Ascending aorta (tissue), 2 donors: ENCODE measurements at regions not wholly inside any gene's neighbourhood (a gene's known extent, or its start where the extent isn't known, plus 50 kb on each side); places are given as distances from the start of the nearest gene placed in this dataset.

ENCODE experiments used
- DNase-seq, 2 donors: peaks; one replicate each; pipeline ENCODE4 v3.0.0-alpha.2; 2019; ENCODE audit warnings: low spot score in 2 of 2
- H3K27ac ChIP-seq, 2 donors: fragments of 200-600 bp; sonication (generic); one replicate each; pipeline ENCODE4 v1.5.1; 2016 to 2017; ENCODE audit warnings: mild to moderate bottlenecking in 1 of 2
- H3K27me3 ChIP-seq: fragments of 200-600 bp; sonication (generic); one replicate; pipeline ENCODE4 v1.5.1; 2017
- H3K36me3 ChIP-seq, 2 donors: fragments of 200-600 bp; sonication (generic); one replicate each; pipeline ENCODE4 v1.5.1; 2016
- H3K4me1 ChIP-seq, 2 donors: fragments of 200-600 bp; sonication (generic); one replicate each; pipeline ENCODE4 v1.5.1; 2016 to 2017; ENCODE audit warnings: mild to moderate bottlenecking in 1 of 2
- H3K4me3 ChIP-seq, 2 donors: fragments of 200-600 bp; sonication (generic); one replicate each; pipeline ENCODE4 v1.5.1; 2016 to 2017; ENCODE audit warnings: mild to moderate bottlenecking in 1 of 2
- H3K9me3 ChIP-seq, 2 donors: fragments of 200-600 bp; sonication (generic); one replicate each; pipeline ENCODE4 v1.5.1; 2016
- intact Hi-C: fragments of 100-400 bp; cut with DNase I; formaldehyde crosslinking; loops from one replicate; pipeline ENCODE4 v1.15.1; 2023
- TF ChIP-seq, protein P1 (sequence below), 3 experiments: fragments of 200-600 bp in 2 of 3; fragments of 450-650 bp in 1 of 3; sonication (generic) in 2 of 3; IDR thresholded peaks; one replicate each; pipeline ENCODE4 v1.5.1; 2016 to 2019; ENCODE audit warnings: antibody characterized with exemption in 3 of 3, mild to moderate bottlenecking in 1 of 3, moderate library complexity in 1 of 3

DNA sequence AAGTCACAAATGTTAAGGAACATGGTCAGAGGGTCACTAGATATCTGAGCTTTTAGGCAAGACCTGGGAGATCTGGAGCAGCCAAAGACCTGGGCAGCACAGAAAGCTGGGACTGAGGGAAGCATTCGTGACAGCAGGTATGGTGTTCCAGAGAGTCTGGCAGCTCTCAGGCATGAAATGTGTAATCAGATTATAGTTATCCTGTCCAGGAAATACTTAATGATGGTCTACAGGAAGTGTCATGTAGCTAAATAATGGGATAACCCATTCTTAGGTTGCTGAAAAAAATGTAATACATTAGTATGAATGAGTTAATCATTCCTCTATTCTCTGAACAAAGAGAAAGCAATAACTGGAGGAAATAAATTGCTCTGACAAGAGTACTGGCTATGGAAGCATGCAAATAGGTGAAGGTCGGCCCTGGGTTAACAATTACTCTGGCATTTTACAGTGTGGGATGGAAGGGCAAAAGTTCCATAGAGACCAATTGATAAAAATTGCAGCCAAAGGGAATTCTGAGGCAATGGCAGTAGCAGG, 740.5 kb downstream of the CBLN4 start:
- Histone ChIP-seq H3K27me3 (no peaks in the 10 kb centered on the region), H3K9me3 (no peaks in the 10 kb centered on the region), H3K4me3 (no peak overlapping the region), H3K4me1 (no peaks in the 10 kb centered on the region), H3K27ac (no peak overlapping the region), H3K36me3 (no peaks in the 10 kb centered on the region)
- intact Hi-C loops, result no loop called here
- DNase-seq, result no peak
- TF ChIP-seq, protein P1, sequence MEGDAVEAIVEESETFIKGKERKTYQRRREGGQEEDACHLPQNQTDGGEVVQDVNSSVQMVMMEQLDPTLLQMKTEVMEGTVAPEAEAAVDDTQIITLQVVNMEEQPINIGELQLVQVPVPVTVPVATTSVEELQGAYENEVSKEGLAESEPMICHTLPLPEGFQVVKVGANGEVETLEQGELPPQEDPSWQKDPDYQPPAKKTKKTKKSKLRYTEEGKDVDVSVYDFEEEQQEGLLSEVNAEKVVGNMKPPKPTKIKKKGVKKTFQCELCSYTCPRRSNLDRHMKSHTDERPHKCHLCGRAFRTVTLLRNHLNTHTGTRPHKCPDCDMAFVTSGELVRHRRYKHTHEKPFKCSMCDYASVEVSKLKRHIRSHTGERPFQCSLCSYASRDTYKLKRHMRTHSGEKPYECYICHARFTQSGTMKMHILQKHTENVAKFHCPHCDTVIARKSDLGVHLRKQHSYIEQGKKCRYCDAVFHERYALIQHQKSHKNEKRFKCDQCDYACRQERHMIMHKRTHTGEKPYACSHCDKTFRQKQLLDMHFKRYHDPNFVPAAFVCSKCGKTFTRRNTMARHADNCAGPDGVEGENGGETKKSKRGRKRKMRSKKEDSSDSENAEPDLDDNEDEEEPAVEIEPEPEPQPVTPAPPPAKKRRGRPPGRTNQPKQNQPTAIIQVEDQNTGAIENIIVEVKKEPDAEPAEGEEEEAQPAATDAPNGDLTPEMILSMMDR (IDR thresholded peaks at IDR 0.05), result no peak

DNA sequence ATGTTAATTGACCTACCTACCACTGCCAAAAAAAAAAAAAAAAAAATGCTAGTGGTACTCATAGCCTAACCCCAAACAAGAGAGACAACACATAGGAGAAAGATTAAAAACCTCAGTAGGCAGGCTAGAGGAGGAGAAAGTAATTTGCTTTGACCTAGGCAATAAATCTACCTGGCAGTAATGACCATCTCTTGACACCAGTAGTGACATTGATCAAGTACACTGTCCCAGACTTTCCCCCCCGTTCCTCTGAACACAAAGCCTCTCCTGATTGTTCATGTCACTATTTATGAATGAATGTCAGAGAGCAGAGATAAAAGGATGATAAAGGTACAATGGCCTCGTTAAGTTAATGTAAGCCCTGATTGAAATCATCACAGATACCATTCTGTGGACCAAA, 746.8 kb downstream of the CBLN4 start:
- Histone ChIP-seq H3K27ac (no peak overlapping the region), H3K4me1 (no peaks in the 10 kb centered on the region), H3K9me3 (no peaks in the 10 kb centered on the region), H3K36me3 (no peaks in the 10 kb centered on the region), H3K27me3 (no peaks in the 10 kb centered on the region), H3K4me3 (no peak overlapping the region)
- intact Hi-C loops, result no loop called here
- TF ChIP-seq, protein P1 (IDR thresholded peaks at IDR 0.05), result no peak
- no peak for DNase-seq

DNA sequence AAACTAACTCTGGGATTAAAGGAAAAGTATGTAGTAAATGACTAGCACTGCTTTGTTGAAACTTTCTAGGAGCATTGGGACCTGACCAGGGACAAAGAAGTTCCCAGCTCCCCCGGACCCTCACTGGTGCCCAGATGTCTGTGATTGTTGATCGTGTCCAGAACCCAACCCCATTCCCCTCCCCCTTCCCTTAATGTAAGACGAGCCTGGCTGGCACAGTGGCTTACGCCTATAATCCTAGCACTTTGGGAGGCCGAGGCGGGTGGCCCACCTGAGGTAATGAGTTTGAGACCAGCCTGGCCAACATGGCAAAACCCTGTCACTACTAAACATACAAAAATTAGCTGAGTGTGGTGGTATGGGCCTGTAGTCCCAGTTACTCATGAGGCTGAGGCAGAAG, 750.3 kb downstream of the CBLN4 start:
- Histone ChIP-seq H3K9me3 (no peaks in the 10 kb centered on the region), H3K4me1 (no peaks in the 10 kb centered on the region), H3K27ac (no peak overlapping the region), H3K4me3 (no peak overlapping the region), H3K36me3 (no peaks in the 10 kb centered on the region), H3K27me3 (no peaks in the 10 kb centered on the region)
- intact Hi-C loops, result no loop called here
- TF ChIP-seq, protein P1 (IDR thresholded peaks at IDR 0.05), result no peak
- no peak for DNase-seq

DNA sequence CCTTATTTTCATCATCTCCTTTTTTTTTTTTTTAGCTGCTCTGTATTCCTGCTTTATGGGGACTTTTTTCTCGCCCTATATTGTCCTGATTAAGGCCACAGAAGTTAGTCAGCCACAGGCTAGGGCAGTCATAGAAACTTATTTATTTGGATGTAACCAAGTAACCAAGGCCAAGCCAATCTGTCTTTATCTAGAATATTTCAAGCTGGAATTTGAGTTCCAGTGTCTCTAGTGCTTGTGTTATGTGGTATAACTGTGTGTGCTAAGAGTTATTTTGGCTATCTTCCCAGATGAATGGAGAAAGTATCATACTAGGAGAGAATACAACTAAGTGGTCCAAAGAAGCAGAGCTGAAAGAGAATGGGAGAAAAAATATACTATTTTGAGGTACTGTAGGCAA, 751.5 kb downstream of the CBLN4 start:
- H3K4me3 ChIP-seq, result no peak overlapping the region
- H3K36me3 ChIP-seq, result no peaks in the 10 kb centered on the region
- no peaks in the 10 kb centered on the region for H3K9me3 ChIP-seq
- no peaks in the 10 kb centered on the region for H3K4me1 ChIP-seq
- intact Hi-C loops, result no loop called here
- H3K27me3 ChIP-seq, result no peaks in the 10 kb centered on the region
- no peak overlapping the region for H3K27ac ChIP-seq
- no peak for DNase-seq
- TF ChIP-seq, protein P1 (IDR thresholded peaks at IDR 0.05), result no peak

DNA sequence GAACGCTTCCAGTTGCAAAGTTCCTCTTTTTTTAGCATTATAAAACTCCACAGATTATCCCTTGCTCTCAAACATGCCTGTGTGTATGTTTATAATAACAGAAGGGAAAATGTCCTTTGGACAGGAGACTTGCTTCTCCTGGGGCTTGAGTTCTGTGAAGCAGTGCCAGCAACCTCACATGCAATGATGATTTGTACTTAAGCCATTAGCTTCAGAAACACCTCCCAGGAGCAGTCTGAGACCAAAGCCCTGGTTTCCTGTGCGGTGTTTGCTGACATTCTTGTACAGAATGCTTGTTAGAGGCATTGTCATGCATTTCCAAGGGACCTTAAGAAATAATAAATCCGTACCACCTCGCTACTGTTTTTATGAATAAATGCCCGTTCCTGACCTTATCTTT, 752.8 kb downstream of the CBLN4 start:
- Histone ChIP-seq H3K4me1 (no peaks in the 10 kb centered on the region), H3K27ac (no peak overlapping the region), H3K9me3 (no peaks in the 10 kb centered on the region), H3K4me3 (no peak overlapping the region), H3K27me3 (no peaks in the 10 kb centered on the region), H3K36me3 (no peaks in the 10 kb centered on the region)
- intact Hi-C loops, result no loop called here
- TF ChIP-seq, protein P1 (IDR thresholded peaks at IDR 0.05), result no peak
- no peak for DNase-seq

DNA sequence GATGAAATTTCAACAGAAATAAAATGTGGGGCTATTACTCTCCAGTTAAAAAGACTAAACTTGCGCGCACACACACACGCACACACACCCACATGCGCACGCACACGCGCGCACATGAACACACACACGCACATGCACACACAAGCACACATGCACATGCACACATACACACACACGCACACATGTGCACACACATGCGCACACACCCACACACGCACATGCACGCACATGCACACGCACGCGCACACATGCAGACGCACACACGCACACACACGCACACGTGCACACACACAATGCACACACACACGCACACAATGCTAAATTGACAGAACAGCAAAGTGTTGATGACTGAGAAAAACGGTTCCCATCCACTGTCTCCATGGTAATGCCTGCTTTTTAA, 754.1 kb downstream of the CBLN4 start:
- intact Hi-C loops, result no loop called here
- Histone ChIP-seq H3K4me1 (no peaks in the 10 kb centered on the region), H3K27ac (no peak overlapping the region)

More for the DNA sequence above, 754.1 kb downstream of the CBLN4 start:
- no peaks in the 10 kb centered on the region for H3K9me3 ChIP-seq
- TF ChIP-seq, protein P1 (IDR thresholded peaks at IDR 0.05), result no peak
- H3K4me3 ChIP-seq, result no peak overlapping the region
- H3K36me3 ChIP-seq, result no peaks in the 10 kb centered on the region
- no peaks in the 10 kb centered on the region for H3K27me3 ChIP-seq
- DNase-seq, result no peak
